ENCODE measurements at regions not wholly inside any gene's neighbourhood (a gene's known extent, or its start where the extent isn't known, plus 50 kb on each side); places are given as distances from the start of the nearest gene placed in this dataset.

- no peak overlapping the region for H3K4me3 ChIP-seq
- no peak for TF ChIP-seq CTCF (IDR thresholded peaks at IDR 0.05; ENCODE audit: borderline replicate concordance)
- intact Hi-C loops (cut with micrococcal nuclease), result no loop called here
- H3K27ac ChIP-seq (replicated peaks), result no peak overlapping the region
- H3K4me1 ChIP-seq, result no peaks in the 10 kb centered on the region
- H3K27me3 ChIP-seq (ENCODE audit: low read depth), result no peaks in the 10 kb centered on the region
- no peaks in the 10 kb centered on the region for H3K9me3 ChIP-seq (replicated peaks)
- no peaks in the 10 kb centered on the region for H3K36me3 ChIP-seq
- DNase-seq, result no peak
Observed at GRCh38 chr11:11740836-11741235, 100.9 kb upstream of the USP47 start.

- TF ChIP-seq CTCF (IDR thresholded peaks at IDR 0.05; ENCODE audit: borderline replicate concordance), result no peak
- DNase-seq, result no peak
- intact Hi-C loops (cut with micrococcal nuclease), result no loop called here
- H3K36me3 ChIP-seq, result no peaks in the 10 kb centered on the region
- H3K4me1 ChIP-seq, result no peaks in the 10 kb centered on the region
- no peak overlapping the region for H3K4me3 ChIP-seq
- H3K27me3 ChIP-seq (ENCODE audit: low read depth), result no peaks in the 10 kb centered on the region
- no peak overlapping the region for H3K27ac ChIP-seq (replicated peaks)
- H3K9me3 ChIP-seq (replicated peaks), result no peaks in the 10 kb centered on the region
Observed at GRCh38 chr11:11740073-11740702, 101.6 kb upstream of the USP47 start.

GRCh38 chr11:11738370-11738769 is 103.4 kb upstream of the USP47 start:
- no peaks in the 10 kb centered on the region for H3K9me3 ChIP-seq (replicated peaks)
- no peak overlapping the region for H3K27ac ChIP-seq (replicated peaks)
- no peak overlapping the region for H3K4me3 ChIP-seq
- no peak for DNase-seq
- H3K4me1 ChIP-seq, result no peaks in the 10 kb centered on the region
- intact Hi-C loops (cut with micrococcal nuclease), result no loop called here
- H3K27me3 ChIP-seq (ENCODE audit: low read depth), result no peaks in the 10 kb centered on the region
- no peak for TF ChIP-seq CTCF (IDR thresholded peaks at IDR 0.05; ENCODE audit: borderline replicate concordance)
- no peaks in the 10 kb centered on the region for H3K36me3 ChIP-seq

GRCh38 chr11:11735586-11735985 is 106.2 kb upstream of the USP47 start:
- Histone ChIP-seq H3K27me3 (ENCODE audit: low read depth) (no peaks in the 10 kb centered on the region), H3K27ac (replicated peaks) (no peak overlapping the region), H3K4me1 (no peaks in the 10 kb centered on the region), H3K4me3 (no peak overlapping the region), H3K9me3 (replicated peaks) (no peaks in the 10 kb centered on the region), H3K36me3 (no peaks in the 10 kb centered on the region)
- DNase-seq, result no peak
- TF ChIP-seq CTCF (IDR thresholded peaks at IDR 0.05; ENCODE audit: borderline replicate concordance), result no peak
- intact Hi-C loops (cut with micrococcal nuclease), result no loop called here

GRCh38 chr11:11733246-11733747 is 108.5 kb upstream of the USP47 start:
- intact Hi-C loops (cut with micrococcal nuclease), result no loop called here
- no peak for DNase-seq
- Histone ChIP-seq H3K27ac (replicated peaks) (no peak overlapping the region), H3K9me3 (replicated peaks) (no peaks in the 10 kb centered on the region), H3K4me1 (no peaks in the 10 kb centered on the region), H3K4me3 (no peak overlapping the region), H3K36me3 (no peaks in the 10 kb centered on the region), H3K27me3 (ENCODE audit: low read depth) (no peaks in the 10 kb centered on the region)
- no peak for TF ChIP-seq CTCF (IDR thresholded peaks at IDR 0.05; ENCODE audit: borderline replicate concordance)

Data from left ventricle myocardium inferior (tissue), 1 donor.